GM21367 (cell line): ENCODE measurements at regions not wholly inside any gene's neighbourhood (a gene's known extent, or its start where the extent isn't known, plus 50 kb on each side); places are given as distances from the start of the nearest gene placed in this dataset.
"Not testable (repeated sequence)": the region's sequence is repeated elsewhere in the genome, so short reads cannot be mapped to it uniquely, and the experiment has no call there.

ENCODE experiments used
- ATAC-seq: cut with Tn5 transposase; IDR thresholded peaks from one replicate; pipeline ENCODE4 v1.9.1; 2021; ENCODE audit not compliant: unreplicated experiment

DNA sequence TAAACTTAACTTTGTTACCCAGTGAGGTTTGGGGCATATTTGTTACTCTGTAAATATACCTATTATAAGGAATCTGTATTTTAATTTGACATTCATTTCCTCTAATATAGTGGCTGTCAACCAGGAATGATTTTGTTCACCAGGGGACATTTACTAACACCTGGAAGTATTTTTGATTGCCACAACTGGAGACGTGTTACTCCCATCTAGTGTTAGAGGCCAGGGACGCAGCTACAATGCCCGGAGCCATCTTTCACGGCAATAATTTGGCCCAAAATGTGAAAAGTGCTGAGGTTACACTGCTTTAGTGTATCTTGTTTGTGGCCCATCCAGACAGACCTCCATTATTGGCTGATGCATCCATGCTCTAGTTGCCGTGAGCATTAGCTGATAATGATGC, 881.3 kb upstream of the ATXN7L3B start:
- no peak for ATAC-seq

DNA sequence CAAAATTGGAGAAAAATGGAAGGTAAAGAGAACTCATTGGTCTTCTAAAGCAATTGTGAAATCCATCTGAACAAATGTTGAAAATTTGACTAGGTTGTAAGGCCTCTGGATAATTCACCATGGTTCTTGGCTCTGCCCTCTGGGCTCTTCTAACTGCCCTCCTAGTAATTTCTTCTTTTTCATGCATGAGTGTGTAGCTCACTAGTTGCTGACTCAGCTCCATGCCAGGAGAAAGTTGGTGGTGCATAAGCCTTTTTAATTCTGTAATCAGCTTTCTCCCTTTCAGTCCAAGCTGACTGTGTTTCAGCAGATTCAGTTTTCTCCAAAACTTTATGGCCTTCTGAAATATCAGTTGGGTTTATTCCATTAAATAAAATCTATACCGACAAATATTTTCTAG, 877.8 kb upstream of the ATXN7L3B start:
- ATAC-seq: no peak

DNA sequence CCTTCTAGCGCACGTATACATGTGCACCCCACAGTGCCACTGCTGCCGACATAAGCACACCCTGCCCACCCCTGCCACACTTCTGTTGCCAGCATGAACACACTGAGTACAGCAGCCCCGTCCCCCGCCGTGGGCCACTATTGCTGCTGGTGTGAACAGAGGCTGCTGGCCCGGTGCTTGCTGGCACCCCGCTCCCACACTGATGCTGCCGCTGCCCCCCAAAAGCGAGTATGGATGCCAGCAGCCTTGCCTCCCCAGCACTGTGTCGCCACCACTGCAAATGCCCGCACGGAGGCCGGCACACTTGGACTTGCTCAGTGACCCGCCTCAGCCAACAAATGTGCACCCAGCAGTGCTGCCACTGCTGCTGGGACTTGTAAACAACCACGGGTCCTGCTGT, 872.4 kb upstream of the ATXN7L3B start:
- no peak for ATAC-seq

DNA sequence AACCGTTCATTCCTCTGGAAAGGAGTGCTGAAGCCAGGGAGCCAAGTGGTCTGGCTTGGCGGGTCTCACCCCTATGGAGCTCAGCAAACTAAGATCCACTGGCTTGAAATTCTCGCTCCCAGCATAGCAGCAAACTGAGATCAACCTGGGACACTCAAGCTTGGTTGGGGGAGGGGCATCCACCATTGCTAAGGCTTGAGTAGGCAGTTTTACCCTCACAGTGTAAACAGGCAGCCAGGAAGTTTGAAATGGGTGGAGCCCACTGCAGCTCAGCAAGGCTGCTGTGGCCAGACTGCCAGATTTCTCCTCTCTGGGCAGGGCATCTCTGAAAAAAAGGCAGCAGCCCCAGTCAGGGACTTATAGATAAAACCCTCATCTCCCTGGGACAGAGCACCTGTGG, 866.1 kb upstream of the ATXN7L3B start:
- ATAC-seq: not testable (repeated sequence)

DNA sequence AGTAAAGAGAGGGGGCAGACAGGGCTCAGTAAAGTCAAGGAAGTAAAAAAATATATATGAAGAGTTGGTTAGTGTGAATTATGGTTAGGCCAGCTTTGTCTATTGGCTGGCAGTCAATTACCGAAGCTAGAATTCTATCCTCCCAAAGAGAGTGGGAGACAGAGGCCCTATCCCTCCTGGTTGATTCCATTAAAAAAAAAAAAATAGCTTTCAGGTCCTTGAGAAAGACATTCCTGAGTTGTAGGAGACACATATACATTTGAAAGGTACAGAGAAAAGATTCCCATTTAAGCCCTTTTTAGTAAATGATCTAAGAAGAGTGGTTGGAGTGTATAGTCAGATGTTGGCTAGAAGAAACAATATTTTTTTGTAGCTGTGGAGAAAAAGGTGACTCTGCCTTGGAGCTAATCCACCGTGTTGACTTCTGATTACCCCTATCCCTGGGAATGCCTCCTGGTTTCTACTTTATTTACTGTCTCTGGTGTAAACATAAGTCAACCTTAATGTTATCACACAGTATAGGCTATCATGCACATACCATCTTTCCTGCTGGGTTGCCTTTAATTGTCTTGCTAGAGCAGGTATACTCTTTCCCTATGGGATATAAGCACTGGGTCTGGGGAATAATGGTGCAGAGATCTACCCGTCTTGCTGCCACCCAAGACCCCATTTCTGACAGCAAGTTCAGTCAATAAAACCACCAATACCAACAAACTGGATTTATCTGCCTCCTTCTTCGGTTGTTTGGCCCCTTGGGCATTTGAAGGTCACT, 859.9 kb upstream of the ATXN7L3B start:
- no peak for ATAC-seq

- no peak for ATAC-seq
Measured at GRCh38 chr12:73678335-73678734, 859.3 kb upstream of the ATXN7L3B start.

DNA sequence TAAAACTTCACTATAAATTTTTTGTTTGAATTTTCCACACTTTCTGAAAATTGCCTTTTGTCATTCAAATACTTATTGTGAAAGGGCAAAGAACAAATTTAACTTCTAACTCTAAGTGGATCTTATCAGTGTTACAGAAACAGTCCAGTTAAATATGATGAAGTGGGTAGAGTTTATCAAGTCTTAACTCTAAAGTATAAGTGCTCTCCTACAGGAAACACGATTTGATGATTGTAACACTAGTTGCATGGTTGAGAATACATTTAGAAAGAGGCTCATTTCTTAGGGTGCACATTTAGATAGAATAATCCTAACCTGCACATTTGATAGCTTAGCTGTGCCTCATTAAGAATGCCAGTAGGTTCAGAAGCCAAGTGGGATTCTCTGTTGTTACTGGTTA, 838.3 kb upstream of the ATXN7L3B start:
- no peak for ATAC-seq

- ATAC-seq: no peak
Measured at GRCh38 chr12:73714655-73715054, 823.0 kb upstream of the ATXN7L3B start.

GRCh38 chr12:73716143-73716542, 821.5 kb upstream of the ATXN7L3B start:
- not testable (repeated sequence) for ATAC-seq

- no peak for ATAC-seq
Measured at GRCh38 chr12:73719223-73719622, 818.4 kb upstream of the ATXN7L3B start.

- no peak for ATAC-seq
Measured at GRCh38 chr12:73726881-73727280, 810.8 kb upstream of the ATXN7L3B start.

DNA sequence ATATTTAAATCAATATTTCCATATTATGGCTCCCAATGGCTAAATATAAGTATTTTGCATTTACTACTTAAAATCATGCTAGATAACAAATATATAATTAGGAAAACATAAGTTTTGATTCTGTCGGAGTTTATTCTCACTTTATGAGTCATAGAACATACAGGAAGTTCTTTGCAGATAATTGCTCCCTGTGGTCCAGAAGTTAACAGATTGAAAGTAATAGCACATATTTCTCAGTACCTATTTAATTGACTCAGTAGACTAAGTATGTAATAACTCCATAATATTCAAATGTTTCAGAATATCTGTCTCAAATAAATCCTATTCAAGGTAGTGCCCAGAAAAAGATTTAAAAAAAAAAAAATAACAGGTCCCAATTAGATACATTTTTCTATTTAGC, 806.0 kb upstream of the ATXN7L3B start:
- no peak for ATAC-seq

DNA sequence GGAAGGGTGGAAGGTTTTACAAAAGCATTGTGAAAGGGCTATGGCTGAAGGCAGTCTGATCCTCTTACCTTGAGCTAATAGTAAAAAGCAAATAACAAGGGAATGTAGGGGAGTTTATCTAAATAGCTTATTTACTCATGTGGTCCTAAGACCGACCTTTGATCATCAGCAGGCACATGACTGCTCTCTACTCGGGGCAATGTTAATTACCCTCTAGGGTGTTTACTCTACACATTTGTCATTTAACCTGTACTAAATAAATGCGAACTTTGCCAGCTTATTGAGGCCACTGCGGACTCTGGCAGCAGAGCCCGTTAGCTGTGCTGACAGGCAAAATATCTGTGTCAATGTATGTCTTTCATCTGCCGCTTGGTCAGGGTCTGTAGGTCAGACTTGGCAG, 768.3 kb upstream of the ATXN7L3B start:
- ATAC-seq: no peak

GRCh38 chr12:73798523-73798922, 739.1 kb upstream of the ATXN7L3B start:
- ATAC-seq: no peak

GRCh38 chr12:73815072-73815645, 722.5 kb upstream of the ATXN7L3B start:
- no peak for ATAC-seq

- no peak for ATAC-seq
Measured at GRCh38 chr12:73817161-73817560, 720.5 kb upstream of the ATXN7L3B start.

- no peak for ATAC-seq
Measured at GRCh38 chr12:73833746-73834145, 703.9 kb upstream of the ATXN7L3B start.

DNA sequence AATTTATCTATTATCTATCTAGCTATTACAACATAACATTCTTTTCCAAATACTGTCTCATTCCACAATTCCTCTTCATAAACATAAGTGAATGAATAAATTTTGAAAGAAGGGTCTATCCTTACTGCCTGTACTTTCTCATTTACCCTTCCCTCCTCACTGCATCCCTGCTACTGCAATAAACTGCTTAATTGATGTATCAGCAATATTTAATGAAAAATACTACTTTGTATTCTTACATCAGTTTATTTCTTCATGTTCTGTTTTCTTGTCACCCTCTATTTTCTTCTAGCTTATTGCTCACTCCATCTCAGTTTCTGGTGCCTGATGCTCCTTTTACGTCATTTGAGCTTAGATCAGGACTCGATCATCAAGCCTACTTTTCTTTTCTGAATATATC, 695.7 kb upstream of the ATXN7L3B start:
- no peak for ATAC-seq

GRCh38 chr12:73863546-73863945, 674.1 kb upstream of the ATXN7L3B start:
- ATAC-seq: no peak

GRCh38 chr12:73867147-73867546, 670.5 kb upstream of the ATXN7L3B start:
- ATAC-seq: no peak

DNA sequence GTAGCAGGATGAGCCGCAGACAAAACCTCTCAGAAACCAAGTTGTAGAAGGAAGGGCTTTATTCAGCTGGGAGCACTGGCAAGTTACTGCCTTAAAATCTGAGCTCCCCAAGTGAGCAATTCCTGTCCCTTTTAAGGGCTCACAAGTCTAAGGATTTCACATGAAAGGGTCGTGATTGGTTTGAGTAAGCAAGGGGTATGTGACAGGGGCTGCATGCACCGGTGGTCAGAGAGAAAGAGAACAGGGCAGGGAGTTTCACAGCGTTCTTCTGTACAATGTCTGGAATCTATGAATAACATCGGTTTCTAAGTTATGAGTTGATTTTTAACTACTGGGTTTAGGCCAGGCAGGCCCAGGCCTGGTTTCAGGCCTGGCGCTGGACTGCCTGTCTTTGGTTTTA, 660.3 kb upstream of the ATXN7L3B start:
- not testable (repeated sequence) for ATAC-seq

DNA sequence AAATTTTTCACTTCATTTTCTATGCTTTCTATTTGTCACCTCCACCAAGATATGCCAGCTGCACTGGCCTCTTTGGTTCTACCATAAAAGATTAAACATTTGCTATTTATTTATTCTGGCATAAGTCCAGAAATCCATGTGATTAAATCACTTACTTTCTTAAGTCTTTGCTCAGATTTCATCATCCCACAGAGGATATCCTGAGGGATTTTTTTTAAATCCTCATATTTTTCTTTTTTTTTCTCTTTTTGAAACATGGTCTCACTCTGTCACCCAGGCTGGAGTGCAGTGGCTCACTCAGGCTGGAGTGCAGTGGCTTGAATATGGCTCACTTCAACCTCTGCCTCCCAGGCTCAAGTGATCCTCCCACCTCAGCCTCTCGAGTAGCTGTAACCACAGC, 645.4 kb upstream of the ATXN7L3B start:
- ATAC-seq: no peak

GRCh38 chr12:73898645-73899044, 639.0 kb upstream of the ATXN7L3B start:
- no peak for ATAC-seq
